ENCODE measurements at regions not wholly inside any gene's neighbourhood (a gene's known extent, or its start where the extent isn't known, plus 50 kb on each side); places are given as distances from the start of the nearest gene placed in this dataset.

DNA sequence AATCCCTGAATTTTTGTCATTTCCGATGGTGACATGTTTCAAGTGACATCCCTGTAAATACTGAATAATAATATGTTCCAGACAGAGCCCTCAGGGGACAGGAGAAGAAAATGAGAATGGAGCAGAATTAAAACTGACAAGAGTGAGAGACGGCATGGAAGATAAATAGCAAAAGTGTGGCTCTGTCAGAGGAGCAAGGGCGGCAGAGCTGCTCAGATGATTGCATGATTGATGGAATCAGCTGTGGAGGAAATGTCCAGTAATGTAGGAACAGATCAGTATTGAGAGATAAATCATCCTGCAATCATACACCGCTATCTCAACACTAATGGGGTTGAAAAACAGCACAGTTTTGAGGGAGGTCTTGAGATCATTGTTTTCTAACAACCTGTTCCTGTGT lies 350.3 kb downstream of the STIM2 start:
- TF ChIP-seq EZH2 (IDR thresholded peaks at IDR 0.05; ENCODE audit: low read depth, unreplicated experiment) (no peak), EZH2phosphoT487 (IDR thresholded peaks at IDR 0.05; ENCODE audit: unreplicated experiment) (no peak), JUNB (IDR thresholded peaks at IDR 0.05; ENCODE audit: unreplicated experiment) (no peak), POLR2AphosphoS5 (IDR thresholded peaks at IDR 0.05; ENCODE audit: low read depth) (no peak), ZNF114 (CRISPR knock-in tag; IDR thresholded peaks at IDR 0.05) (no peak), CREB1 (CRISPR knock-in tag; IDR thresholded peaks at IDR 0.05; ENCODE audit: low read depth) (no peak)
- TF ChIP-seq, protein P1, sequence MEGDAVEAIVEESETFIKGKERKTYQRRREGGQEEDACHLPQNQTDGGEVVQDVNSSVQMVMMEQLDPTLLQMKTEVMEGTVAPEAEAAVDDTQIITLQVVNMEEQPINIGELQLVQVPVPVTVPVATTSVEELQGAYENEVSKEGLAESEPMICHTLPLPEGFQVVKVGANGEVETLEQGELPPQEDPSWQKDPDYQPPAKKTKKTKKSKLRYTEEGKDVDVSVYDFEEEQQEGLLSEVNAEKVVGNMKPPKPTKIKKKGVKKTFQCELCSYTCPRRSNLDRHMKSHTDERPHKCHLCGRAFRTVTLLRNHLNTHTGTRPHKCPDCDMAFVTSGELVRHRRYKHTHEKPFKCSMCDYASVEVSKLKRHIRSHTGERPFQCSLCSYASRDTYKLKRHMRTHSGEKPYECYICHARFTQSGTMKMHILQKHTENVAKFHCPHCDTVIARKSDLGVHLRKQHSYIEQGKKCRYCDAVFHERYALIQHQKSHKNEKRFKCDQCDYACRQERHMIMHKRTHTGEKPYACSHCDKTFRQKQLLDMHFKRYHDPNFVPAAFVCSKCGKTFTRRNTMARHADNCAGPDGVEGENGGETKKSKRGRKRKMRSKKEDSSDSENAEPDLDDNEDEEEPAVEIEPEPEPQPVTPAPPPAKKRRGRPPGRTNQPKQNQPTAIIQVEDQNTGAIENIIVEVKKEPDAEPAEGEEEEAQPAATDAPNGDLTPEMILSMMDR (conservative IDR thresholded peaks at IDR 0.05; ENCODE audit: low read depth in 2 of 2): no peak
- TF ChIP-seq, protein P2, sequence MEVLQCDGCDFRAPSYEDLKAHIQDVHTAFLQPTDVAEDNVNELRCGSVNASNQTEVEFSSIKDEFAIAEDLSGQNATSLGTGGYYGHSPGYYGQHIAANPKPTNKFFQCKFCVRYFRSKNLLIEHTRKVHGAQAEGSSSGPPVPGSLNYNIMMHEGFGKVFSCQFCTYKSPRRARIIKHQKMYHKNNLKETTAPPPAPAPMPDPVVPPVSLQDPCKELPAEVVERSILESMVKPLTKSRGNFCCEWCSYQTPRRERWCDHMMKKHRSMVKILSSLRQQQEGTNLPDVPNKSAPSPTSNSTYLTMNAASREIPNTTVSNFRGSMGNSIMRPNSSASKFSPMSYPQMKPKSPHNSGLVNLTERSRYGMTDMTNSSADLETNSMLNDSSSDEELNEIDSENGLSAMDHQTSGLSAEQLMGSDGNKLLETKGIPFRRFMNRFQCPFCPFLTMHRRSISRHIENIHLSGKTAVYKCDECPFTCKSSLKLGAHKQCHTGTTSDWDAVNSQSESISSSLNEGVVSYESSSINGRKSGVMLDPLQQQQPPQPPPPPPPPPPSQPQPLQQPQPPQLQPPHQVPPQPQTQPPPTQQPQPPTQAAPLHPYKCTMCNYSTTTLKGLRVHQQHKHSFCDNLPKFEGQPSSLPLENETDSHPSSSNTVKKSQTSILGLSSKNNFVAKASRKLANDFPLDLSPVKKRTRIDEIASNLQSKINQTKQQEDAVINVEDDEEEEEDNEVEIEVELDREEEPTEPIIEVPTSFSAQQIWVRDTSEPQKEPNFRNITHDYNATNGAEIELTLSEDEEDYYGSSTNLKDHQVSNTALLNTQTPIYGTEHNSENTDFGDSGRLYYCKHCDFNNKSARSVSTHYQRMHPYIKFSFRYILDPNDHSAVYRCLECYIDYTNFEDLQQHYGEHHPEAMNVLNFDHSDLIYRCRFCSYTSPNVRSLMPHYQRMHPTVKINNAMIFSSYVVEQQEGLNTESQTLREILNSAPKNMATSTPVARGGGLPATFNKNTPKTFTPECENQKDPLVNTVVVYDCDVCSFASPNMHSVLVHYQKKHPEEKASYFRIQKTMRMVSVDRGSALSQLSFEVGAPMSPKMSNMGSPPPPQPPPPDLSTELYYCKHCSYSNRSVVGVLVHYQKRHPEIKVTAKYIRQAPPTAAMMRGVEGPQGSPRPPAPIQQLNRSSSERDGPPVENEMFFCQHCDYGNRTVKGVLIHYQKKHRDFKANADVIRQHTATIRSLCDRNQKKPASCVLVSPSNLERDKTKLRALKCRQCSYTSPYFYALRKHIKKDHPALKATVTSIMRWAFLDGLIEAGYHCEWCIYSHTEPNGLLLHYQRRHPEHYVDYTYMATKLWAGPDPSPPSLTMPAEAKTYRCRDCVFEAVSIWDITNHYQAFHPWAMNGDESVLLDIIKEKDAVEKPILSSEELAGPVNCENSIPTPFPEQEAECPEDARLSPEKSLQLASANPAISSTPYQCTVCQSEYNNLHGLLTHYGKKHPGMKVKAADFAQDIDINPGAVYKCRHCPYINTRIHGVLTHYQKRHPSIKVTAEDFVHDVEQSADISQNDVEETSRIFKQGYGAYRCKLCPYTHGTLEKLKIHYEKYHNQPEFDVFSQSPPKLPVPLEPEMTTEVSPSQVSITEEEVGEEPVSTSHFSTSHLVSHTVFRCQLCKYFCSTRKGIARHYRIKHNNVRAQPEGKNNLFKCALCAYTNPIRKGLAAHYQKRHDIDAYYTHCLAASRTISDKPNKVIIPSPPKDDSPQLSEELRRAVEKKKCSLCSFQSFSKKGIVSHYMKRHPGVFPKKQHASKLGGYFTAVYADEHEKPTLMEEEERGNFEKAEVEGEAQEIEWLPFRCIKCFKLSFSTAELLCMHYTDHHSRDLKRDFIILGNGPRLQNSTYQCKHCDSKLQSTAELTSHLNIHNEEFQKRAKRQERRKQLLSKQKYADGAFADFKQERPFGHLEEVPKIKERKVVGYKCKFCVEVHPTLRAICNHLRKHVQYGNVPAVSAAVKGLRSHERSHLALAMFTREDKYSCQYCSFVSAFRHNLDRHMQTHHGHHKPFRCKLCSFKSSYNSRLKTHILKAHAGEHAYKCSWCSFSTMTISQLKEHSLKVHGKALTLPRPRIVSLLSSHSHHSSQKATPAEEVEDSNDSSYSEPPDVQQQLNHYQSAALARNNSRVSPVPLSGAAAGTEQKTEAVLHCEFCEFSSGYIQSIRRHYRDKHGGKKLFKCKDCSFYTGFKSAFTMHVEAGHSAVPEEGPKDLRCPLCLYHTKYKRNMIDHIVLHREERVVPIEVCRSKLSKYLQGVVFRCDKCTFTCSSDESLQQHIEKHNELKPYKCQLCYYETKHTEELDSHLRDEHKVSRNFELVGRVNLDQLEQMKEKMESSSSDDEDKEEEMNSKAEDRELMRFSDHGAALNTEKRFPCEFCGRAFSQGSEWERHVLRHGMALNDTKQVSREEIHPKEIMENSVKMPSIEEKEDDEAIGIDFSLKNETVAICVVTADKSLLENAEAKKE (CRISPR knock-in tag; IDR thresholded peaks at IDR 0.05): no peak
- TF ChIP-seq, protein P3, sequence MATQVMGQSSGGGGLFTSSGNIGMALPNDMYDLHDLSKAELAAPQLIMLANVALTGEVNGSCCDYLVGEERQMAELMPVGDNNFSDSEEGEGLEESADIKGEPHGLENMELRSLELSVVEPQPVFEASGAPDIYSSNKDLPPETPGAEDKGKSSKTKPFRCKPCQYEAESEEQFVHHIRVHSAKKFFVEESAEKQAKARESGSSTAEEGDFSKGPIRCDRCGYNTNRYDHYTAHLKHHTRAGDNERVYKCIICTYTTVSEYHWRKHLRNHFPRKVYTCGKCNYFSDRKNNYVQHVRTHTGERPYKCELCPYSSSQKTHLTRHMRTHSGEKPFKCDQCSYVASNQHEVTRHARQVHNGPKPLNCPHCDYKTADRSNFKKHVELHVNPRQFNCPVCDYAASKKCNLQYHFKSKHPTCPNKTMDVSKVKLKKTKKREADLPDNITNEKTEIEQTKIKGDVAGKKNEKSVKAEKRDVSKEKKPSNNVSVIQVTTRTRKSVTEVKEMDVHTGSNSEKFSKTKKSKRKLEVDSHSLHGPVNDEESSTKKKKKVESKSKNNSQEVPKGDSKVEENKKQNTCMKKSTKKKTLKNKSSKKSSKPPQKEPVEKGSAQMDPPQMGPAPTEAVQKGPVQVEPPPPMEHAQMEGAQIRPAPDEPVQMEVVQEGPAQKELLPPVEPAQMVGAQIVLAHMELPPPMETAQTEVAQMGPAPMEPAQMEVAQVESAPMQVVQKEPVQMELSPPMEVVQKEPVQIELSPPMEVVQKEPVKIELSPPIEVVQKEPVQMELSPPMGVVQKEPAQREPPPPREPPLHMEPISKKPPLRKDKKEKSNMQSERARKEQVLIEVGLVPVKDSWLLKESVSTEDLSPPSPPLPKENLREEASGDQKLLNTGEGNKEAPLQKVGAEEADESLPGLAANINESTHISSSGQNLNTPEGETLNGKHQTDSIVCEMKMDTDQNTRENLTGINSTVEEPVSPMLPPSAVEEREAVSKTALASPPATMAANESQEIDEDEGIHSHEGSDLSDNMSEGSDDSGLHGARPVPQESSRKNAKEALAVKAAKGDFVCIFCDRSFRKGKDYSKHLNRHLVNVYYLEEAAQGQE (IDR thresholded peaks at IDR 0.05; ENCODE audit: unreplicated experiment): no peak
